ENCODE measurements at regions not wholly inside any gene's neighbourhood (a gene's known extent, or its start where the extent isn't known, plus 50 kb on each side); places are given as distances from the start of the nearest gene placed in this dataset.

DNA sequence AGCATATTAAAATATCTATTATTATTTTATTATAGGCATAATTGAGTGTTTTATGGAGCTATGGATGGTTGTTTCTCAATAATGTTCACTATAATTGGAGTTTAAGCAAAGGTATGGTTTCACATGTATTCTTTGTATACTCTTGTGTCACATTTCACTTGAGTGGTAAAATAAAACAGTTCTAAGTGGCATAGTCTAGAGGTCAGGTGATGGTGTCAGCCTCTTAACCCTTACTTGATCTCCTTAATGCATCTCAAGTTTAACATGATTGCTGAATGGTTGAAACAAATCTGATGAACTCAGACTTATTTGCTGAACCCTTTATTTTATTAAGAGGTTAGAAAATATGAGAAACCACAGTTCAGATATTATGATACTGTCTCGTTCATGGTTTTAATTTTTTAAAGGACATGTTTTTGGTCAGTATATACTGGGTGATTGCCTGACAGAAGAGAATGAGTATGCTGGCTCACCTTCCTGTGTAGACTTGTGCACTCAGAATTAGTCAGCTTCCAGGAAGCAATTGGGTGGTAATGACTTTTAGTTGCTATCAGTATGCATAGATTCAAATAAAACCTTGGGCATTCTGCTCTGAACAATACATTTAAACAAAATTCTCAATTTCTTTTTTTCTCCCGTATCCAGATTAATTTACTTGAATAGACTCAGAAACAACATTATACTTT is 464.6 kb downstream of the PCNX1 start:
- Histone ChIP-seq H3K36me3 (no peaks in the 10 kb centered on the region), H3K4me1 (peaks cover 5 to 23% (median 19%) of the 10 kb centered on the region in 4 donors), H3K9me3 (no peaks in the 10 kb centered on the region), H3K27ac (peak overlapping the region; percentile 42 to 69 (median 61)), H3K4me3 (no peak overlapping the region), H3K27me3 (no peaks in the 10 kb centered on the region)
- DNase-seq = no peak
- intact Hi-C loops (cut with DNase I; ENCODE audit: low total_unique reads) (no loop called here), in situ Hi-C loops (cut with MboI; ENCODE audit: low pct_ligation_motif_present in 1 of 4, low pct_unique_long_range_greater_than_20kb in 1 of 4, low sequenced_read_pairs in 3 of 4) (no loop called here)
- TF ChIP-seq POLR2A (IDR thresholded peaks at IDR 0.05) = no peak
- TF ChIP-seq POLR2AphosphoS5 (IDR thresholded peaks at IDR 0.05) = no peak
- TF ChIP-seq, protein P1, sequence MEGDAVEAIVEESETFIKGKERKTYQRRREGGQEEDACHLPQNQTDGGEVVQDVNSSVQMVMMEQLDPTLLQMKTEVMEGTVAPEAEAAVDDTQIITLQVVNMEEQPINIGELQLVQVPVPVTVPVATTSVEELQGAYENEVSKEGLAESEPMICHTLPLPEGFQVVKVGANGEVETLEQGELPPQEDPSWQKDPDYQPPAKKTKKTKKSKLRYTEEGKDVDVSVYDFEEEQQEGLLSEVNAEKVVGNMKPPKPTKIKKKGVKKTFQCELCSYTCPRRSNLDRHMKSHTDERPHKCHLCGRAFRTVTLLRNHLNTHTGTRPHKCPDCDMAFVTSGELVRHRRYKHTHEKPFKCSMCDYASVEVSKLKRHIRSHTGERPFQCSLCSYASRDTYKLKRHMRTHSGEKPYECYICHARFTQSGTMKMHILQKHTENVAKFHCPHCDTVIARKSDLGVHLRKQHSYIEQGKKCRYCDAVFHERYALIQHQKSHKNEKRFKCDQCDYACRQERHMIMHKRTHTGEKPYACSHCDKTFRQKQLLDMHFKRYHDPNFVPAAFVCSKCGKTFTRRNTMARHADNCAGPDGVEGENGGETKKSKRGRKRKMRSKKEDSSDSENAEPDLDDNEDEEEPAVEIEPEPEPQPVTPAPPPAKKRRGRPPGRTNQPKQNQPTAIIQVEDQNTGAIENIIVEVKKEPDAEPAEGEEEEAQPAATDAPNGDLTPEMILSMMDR (IDR thresholded peaks at IDR 0.05) = no peak
- no peak for TF ChIP-seq EP300 (IDR thresholded peaks at IDR 0.05; ENCODE audit: low read depth)
- WGBS, 2 donors (ENCODE audit: low coverage in 1 of 2) = 50 to 52% methylated on average over 2 of the region's 2 CpGs

DNA sequence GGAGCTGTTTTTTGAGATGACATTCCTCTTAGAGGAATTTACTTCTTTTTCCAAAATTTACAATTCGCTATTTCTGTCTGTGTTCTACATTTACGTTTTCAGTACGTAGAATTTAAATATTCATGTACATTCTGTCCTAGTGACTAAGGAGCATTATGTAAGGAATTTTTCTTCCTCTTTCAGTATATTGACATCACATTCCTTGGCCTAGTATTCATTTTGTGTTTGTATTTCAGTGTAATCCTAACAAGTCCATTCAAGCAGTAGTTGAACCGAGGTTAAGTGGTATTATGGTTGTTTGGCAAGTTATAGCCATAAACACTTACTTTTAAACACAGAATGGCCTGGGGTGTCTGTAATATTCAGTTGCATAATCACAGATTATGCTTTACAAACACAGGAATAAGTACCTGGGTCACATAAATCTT is 465.2 kb downstream of the PCNX1 start:
- in situ Hi-C loops (cut with MboI; ENCODE audit: low pct_ligation_motif_present in 1 of 4, low pct_unique_long_range_greater_than_20kb in 1 of 4, low sequenced_read_pairs in 3 of 4) (no loop called here), intact Hi-C loops (cut with DNase I; ENCODE audit: low total_unique reads) (no loop called here)
- DNase-seq = no peak
- 36 to 37% methylated on average over 4 of the region's 4 CpGs for WGBS, 2 donors (ENCODE audit: low coverage in 1 of 2)
- peak in 1 of 3 donors; percentile 58 for TF ChIP-seq POLR2AphosphoS5 (IDR thresholded peaks at IDR 0.05)
- no peak for TF ChIP-seq POLR2A (IDR thresholded peaks at IDR 0.05)
- peak overlapping the region; percentile 42 to 69 (median 61) for H3K27ac ChIP-seq
- no peak overlapping the region for H3K4me3 ChIP-seq
- H3K9me3 ChIP-seq = no peaks in the 10 kb centered on the region
- no peaks in the 10 kb centered on the region for H3K36me3 ChIP-seq
- peaks cover 5 to 23% (median 19%) of the 10 kb centered on the region in 4 donors for H3K4me1 ChIP-seq
- H3K27me3 ChIP-seq = no peaks in the 10 kb centered on the region

DNA sequence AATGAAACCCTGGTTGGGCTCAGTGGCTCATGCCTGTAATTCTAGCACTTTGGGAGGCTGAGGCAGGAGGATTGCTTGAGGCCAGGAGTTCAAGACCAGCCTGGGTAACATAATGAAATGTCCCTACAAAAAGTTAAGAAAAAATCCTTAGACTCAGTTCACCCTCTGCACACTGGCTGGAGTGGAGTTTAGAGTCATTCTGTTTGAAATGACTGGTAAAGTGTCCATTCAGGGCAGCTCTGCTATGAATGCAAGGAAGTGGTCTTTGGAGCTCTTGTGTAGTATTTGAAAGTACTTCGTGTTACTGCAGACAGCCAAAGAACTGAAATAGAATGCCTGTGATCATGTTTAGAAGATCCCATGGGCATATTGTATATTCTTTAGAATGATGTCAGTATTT is 466.5 kb downstream of the PCNX1 start:
- Histone ChIP-seq H3K9me3 (no peaks in the 10 kb centered on the region), H3K27me3 (no peaks in the 10 kb centered on the region), H3K36me3 (no peaks in the 10 kb centered on the region), H3K27ac (peak overlapping the region in 2 of 4 donors; percentile 7 to 69), H3K4me1 (peaks cover 5 to 31% (median 19%) of the 10 kb centered on the region in 4 donors), H3K4me3 (no peak overlapping the region)
- no peak for DNase-seq
- no peak for TF ChIP-seq EP300 (IDR thresholded peaks at IDR 0.05; ENCODE audit: low read depth)
- TF ChIP-seq POLR2A (IDR thresholded peaks at IDR 0.05) = no peak
- TF ChIP-seq, protein P1 (IDR thresholded peaks at IDR 0.05) = no peak
- no peak for TF ChIP-seq POLR2AphosphoS5 (IDR thresholded peaks at IDR 0.05)
- WGBS, 2 donors (ENCODE audit: low coverage in 1 of 2) = 85 to 88% methylated on average over 1 of the region's 1 CpG
- intact Hi-C loops (cut with DNase I; ENCODE audit: low total_unique reads) = no loop called here
- in situ Hi-C loops (cut with MboI; ENCODE audit: low pct_ligation_motif_present in 1 of 4, low pct_unique_long_range_greater_than_20kb in 1 of 4, low sequenced_read_pairs in 3 of 4) = no loop called here

DNA sequence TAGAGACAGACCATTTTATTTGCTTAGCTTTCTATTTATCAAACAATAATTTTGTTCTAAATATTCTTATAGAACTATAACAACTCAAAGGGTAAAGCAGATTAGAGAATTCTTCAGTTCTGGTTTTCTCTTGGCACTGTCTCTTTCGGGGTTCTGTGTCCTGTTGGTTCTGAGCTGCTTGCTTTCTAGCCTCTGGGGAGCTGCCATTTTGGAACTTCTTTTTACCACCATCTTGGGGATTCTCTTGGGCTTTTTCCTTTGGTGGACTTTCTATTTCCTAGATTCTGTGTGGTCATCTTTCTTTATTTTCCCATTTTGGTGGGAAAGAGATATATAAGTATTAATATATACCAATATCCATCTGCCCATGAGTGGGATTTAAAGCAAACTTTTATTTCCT is 467.7 kb downstream of the PCNX1 start:
- WGBS, 2 donors (ENCODE audit: low coverage in 1 of 2) = 100% methylated on average over 1 of the region's 1 CpG
- H3K36me3 ChIP-seq = no peaks in the 10 kb centered on the region
- no peak overlapping the region for H3K4me3 ChIP-seq
- H3K27me3 ChIP-seq = no peaks in the 10 kb centered on the region
- H3K4me1 ChIP-seq = peaks cover 5 to 34% (median 19%) of the 10 kb centered on the region in 4 donors
- no peak overlapping the region for H3K27ac ChIP-seq
- in situ Hi-C loops (cut with MboI; ENCODE audit: low pct_ligation_motif_present in 1 of 4, low pct_unique_long_range_greater_than_20kb in 1 of 4, low sequenced_read_pairs in 3 of 4) (no loop called here), intact Hi-C loops (cut with DNase I; ENCODE audit: low total_unique reads) (no loop called here)
- no peaks in the 10 kb centered on the region for H3K9me3 ChIP-seq
- TF ChIP-seq EP300 (IDR thresholded peaks at IDR 0.05; ENCODE audit: low read depth) (no peak), POLR2A (IDR thresholded peaks at IDR 0.05) (no peak), POLR2AphosphoS5 (IDR thresholded peaks at IDR 0.05) (no peak)
- TF ChIP-seq, protein P1 (IDR thresholded peaks at IDR 0.05) = no peak
- no peak for DNase-seq

All from transverse colon (tissue), 4 donors.